Thyroid gland (tissue), 4 donors: ENCODE measurements at regions not wholly inside any gene's neighbourhood (a gene's known extent, or its start where the extent isn't known, plus 50 kb on each side); places are given as distances from the start of the nearest gene placed in this dataset.

Experiments
- CTCF ChIP-seq, 6 experiments: fragments of 200-600 bp in 3 of 6; fragments of 450-650 bp in 3 of 6; sonication (generic) in 3 of 6; IDR thresholded peaks; one replicate each; pipeline ENCODE4 v1.5.1; 2016 to 2019; ENCODE audit warnings: antibody characterized with exemption in 6 of 6, mild to moderate bottlenecking in 2 of 6, inconsistent platforms in 1 of 6, moderate library complexity in 1 of 6
- POLR2A ChIP-seq, 2 donors: fragments of 450-650 bp; IDR thresholded peaks; one replicate each; pipeline ENCODE4 v1.6.1; 2017; ENCODE audit warnings: antibody characterized with exemption in 2 of 2, mild to moderate bottlenecking in 2 of 2, moderate library complexity in 1 of 2

- TF ChIP-seq CTCF (IDR thresholded peaks at IDR 0.05) (no peak), POLR2A (IDR thresholded peaks at IDR 0.05) (no peak)
Observed at GRCh38 chr15:70245932-70246622, 148.4 kb upstream of the TLE3 start.
